Activated T-cell treated with anti-CD3 and anti-CD28 coated beads for 24 hours (primary cell): ENCODE measurements at regions not wholly inside any gene's neighbourhood (a gene's known extent, or its start where the extent isn't known, plus 50 kb on each side); places are given as distances from the start of the nearest gene placed in this dataset.
"Not testable (repeated sequence)": the region's sequence is repeated elsewhere in the genome, so short reads cannot be mapped to it uniquely, and the experiment has no call there.

Source experiments
- DNase-seq: peaks from one replicate; pipeline ENCODE4 v3.0.0-alpha.2; 2020; ENCODE audit warnings: low read depth

DNA sequence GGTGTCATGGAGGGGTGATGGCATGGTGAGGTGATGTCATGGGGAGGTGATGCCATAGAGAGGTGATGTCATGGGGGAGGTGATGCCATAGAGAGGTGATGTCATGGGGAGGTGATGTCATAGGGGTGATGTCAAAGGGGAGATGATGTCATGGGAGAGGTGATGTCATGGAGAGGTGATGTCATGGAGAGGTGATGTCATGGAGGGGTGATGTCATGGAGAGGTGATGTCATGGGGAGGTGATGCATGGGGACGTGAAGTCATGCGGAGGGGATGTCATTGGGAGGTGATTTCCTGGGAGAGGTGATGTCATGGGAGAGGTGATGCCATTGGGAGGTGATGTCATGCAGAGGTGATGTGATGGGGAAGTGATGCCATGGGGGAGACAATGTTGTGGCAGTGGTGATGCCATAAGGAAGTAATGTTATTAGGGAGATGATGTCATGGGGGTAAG, 92.1 kb upstream of the C1orf174 start:
- no peak for DNase-seq

DNA sequence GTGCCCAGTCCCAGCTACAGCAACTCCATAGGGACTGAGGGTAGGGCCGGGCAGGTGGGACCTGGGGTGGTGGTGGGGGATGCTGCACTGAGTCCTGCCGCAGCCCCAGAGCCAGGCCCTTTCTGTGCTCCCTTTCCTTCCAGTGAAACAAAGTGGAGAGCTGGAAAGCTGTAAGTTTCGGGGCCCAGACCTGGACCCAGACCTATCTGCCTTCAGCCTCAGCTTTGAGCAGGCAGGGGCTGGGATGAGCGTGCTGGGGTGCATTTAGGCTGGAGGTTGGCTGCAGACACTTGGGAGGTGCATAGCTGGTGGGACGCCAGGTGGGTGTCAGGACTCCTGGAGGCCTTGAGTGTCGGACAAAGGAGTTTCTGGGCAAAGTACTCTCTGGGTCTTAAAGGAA, 92.7 kb upstream of the C1orf174 start:
- no peak for DNase-seq

DNA sequence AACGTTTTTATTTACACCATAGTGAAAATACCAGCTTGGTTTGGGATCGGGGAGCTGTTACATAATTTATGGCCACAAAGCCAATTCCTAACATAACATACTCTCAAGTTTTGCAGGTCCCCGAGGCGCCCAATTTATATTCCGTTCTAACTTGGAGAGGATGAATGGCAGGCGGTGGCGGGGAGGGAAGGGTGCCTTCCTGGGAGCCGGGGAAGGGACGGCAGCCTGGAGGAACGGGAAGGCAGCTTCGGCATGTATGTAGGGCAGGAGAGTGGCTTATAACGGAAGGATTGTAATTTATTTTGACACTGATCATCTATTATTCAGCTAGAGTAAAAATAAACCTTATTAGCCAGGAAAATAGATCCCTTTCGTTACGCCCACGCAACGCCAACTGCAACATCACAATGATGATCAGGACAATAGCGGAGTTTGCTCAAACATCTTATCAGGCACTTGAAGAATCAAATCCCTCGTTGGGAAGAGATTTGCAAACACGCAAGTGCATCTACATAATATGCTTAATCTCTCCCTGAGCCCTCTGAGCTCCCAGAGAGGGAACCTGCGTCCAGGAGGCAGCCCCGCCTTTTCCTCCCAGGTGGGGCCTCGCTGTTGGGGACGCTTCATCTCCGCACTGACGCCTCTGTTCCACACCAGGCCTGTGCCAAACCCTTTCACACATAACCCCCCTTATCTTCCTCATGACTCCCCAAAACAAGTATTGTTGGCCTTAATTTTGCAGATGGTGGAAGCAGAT, 93.7 kb upstream of the C1orf174 start:
- no peak for DNase-seq

DNA sequence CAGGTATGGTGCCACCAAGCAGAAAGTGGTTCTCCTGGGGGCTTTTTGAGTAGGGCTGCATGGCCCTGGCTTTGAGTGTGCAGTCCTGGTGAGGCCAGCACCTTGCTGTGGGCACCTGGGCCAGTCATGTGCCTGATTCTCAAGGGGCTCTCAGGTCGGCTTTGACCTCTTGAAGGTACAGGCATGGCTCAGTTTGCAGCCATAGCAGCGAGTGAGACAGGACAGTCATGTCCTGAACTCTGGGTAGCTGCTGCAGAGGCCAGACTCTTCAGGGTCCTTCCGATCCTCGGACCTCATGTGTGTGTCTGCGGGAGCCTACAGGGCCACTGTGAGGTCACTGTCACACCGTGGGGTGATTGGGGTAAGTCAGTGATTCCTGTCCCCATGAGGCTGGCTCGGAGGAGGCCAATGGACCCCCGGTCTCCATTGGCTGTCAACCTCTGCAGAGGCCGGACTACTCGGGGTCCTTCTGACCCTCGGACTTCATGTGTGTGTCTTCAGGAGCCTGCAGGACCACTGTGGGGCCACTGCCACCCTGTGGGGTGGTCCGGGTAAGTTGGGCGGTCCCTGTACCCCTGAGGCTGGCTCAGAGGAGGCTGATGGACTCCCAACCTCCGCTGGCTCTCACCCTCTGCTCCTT, 95.2 kb upstream of the C1orf174 start:
- no peak for DNase-seq

DNA sequence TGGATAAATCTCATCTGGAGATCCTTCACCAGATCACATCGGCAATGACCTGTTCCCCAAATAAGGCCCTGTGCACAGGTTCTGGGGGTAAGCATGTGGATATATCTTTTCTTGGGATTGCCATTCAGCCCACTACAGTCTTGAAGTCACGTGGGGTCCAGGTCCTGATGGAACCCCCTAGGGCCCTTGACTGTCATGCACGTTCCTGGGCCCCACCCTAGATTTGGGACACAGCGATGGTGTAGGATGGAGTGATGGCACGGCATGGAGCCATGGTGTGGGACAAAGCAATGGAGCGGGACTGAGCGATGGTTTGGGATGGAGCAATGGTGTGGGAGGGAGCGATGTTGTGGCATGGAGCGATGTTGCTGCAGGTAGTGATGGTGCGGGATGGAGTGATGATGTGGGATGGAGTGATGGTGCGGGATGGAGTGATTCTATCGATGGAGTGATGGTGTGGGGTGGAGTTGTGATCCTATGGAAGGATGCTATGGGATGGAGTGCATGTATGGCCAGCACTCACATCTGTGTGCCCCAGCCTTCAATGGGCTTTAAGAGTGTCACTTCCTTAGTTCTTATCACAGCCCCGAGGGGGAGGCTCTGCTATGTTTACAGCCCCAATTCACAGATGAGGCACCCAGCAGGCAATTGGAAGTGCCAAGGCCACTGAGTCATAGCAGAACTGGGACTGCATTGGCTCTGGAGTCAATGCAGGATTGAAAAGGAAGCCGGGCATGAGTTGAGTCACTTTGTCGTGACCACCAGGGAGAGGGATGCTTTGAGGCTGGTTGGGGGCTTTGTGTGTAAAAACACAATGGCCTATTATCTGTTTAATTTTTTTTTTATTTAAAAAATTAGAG, 97.0 kb upstream of the C1orf174 start:
- DNase-seq, result no peak

DNA sequence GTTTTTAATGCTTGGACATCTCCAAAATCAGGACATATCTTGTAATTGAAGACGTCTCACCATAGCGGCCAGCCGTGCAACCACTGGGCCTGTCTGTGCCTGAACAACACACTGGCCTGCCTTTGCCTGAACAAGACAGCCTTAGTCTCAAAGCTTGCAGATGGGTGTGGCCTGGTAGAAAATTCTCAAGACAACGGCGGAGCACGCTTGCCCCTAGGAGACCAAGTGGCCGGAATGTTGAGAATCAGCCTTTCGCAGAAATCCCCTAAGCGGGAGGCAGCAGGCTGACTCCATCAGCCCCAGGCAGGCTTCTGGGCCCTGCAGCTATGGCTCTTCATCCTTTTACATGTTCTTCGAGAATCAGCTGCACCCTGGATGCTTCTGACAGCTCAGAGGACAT, 98.0 kb upstream of the C1orf174 start:
- DNase-seq, result no peak

DNA sequence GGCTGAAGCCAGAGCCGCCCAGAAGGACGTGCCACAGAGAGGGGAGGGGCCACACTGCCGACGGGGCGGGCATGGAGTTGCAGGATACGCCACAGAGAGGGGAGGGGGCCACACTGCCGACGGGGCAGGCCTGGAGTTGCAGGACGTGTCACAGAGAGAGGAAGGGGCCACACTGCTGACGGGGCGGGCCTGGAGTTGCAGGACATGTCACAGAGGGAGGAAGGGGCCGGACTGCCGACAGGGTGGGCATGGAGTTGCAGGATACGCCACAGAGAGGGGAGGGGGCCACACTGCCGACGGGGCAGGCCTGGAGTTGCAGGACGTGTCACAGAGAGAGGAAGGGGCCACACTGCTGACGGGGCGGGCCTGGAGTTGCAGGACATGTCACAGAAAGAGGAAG, 99.4 kb upstream of the C1orf174 start:
- DNase-seq, result not testable (repeated sequence)

DNA sequence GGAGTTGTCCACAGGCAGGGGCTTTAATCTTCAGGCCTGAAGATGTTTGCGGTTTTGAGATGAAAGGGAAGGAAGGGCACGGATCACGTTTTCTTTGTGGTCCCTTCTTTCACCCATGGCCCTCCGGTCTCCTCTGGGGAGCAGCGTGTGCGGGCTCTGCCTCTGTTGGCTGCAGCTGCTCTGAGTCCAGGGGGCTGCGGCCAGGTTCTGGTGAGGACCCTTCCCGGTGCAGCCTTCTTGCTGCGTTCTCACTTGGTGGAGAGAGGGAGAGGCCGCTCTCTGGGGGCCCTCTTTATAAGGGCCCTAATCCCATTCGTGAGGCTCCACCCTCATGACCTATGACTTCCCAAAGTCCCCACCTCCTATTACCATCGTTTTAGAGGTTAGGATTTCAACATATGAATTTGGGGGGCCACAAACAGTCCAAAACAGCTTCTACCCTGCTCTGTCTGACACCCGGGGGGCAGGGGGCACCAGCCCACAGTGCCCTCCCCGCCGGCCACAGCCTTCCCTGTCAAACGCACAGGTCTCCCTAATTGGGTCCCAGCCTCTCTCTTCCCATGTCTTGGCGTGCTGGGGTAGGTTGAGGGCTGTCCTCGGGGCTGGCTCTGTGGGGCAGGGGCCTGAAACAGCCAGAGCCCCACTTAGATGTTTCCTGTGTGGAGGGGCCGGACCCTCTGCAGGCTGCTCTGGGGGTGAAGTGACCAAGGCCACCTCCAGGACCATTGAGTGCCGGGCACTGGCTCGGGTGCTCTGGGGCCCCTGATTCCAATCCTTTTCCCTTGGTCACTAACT, 100.1 kb upstream of the C1orf174 start:
- no peak for DNase-seq

DNA sequence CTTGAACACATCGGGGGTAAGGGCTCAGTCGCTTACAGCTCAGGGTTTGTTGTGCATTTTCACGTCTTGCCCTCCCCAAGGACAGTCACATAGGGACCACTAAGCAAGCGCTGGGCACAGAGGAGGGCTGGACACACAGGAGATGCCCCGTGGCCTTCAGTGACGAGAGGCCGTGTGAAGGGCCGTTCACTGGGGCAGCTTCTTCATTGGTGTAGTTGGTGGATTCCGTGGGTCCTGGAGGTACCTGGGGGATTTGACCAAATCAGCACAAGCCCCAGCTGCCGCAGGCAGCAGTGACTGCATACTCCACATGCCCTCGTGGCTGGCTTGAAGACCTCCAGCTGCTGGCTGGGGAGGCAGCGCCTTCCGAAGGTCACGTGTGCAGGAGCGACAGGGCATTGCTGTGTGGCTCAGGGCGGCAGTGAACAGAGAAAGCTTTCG, 100.8 kb upstream of the C1orf174 start:
- DNase-seq, result no peak

DNA sequence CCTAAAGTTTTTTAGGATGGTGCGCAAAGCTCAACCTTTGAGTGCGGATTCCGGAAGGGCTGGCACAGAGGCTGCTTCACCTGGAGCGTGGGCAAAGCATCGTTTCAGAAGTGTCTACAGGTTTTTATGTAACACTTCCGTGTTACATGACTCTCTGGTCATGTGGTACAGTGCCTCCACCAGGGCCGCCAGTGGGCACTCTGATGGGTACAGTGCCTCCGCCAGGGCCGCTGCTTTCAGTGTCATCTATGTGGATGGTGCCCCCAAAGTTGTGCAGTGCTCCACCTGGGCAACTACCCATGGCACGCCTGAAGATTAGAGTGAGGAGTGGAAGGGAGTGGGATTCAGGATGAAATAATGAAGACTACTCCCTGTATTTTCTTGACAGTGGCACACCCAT, 101.4 kb upstream of the C1orf174 start:
- no peak for DNase-seq

DNA sequence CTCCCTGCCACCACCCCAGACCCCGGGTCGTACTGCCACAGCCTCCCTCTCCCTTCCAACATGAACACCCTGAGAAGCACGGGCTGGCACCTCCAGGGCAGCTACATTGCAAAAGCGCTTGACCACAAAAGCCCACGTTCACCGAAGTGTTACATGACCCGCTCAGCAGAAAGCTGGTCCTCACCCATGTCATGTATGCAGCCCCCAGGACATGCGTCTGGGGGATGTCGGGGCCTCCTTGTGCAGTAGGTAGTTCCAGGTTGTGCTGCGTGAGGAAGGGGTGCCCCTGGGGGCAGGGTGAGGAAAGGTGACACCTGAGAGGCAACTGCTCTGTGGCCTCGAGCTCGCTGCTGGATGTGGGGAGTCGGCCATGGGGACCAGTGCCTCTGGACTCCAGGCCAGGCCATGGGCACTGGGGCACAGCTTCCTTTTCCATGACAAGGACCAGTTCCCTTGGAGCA, 102.0 kb upstream of the C1orf174 start:
- DNase-seq, result no peak

DNA sequence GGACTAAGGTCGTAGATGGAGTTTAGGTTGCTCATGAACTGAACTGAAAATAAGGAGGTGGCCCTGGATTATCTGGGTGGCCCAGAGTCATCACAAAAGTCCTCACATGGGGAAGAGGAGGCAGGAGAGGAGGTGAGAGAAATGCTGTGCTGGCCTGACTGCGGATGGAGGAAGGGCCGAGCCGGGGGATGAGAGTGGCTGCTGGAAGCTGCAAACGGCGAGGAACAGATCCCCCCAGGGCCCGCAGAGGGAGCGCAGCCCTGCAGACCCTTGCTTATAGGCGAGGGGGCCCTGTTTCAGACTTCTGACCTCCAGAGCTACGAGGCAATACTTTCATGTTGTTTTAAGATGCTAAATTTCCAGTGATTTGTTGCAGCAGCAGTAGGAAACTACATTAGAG, 102.7 kb upstream of the C1orf174 start:
- no peak for DNase-seq

DNA sequence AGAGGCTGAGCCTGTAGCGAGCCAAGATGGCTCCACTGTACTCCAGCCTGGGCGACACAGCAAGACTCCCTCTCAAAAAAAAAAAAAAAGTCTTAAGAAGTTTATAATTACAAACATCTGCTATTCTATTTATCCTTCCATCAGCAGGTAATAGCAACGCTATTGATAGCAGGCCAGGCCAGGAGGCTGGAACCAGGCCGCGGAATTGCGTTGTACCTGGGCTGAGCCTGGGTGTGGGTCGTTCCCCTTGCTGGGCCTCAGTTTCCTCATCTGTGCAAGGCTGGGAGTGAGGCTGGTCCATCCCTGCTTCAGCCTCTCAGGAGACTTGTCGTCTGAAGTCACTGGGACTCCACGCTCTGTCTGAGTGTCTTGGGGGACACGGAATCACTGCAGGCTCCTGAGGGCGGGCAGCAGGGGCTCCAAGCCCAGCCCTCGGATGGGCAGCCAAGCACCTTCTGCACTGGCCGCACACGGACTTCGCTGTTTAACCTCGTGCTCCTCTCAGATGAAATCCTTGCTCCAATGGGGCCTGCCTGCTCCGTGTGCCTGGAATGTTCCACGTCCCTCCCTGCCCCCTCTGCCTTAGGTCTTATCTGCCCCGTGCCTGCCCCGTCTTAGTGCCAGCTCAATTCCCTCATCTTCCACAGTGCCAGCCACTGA, 103.9 kb upstream of the C1orf174 start:
- DNase-seq, result no peak

DNA sequence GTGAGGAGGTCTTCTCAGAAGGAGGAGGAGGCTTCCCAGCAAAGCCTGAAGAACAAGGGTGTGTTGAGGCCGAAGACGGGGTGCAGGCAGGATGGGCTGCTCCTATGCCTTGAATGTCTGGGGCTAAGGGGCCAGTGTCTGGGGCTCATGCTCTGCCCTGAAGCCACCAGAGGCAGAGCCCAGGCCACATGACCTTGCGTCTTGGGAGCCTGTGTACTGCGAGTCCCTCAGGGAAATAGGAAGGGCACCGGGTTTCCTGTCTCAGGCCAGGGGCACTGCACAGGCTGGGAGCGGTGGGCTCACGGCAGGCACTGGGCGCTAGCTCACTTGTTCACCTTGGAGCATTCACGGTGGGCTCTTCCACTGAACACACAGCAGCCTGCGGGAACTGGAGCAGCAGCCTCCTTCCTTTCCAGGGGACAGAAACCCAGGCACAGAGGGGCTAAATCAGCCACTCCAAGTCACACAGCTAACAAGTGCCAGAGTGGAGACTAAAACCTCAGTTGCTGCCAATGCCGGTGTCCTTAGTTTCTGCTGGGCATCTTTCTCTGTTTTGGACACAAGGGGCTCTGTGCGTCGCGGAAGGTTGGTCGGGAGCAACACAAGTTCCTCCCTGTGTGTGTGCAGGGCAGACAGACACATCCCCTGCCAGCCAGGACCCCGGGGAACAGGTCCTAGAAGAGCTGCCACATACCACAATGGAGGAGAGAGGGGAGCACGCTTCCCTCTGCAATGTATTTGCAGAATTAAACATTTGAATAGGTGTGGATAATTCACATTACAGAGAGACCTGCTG, 104.8 kb upstream of the C1orf174 start:
- DNase-seq, result no peak

DNA sequence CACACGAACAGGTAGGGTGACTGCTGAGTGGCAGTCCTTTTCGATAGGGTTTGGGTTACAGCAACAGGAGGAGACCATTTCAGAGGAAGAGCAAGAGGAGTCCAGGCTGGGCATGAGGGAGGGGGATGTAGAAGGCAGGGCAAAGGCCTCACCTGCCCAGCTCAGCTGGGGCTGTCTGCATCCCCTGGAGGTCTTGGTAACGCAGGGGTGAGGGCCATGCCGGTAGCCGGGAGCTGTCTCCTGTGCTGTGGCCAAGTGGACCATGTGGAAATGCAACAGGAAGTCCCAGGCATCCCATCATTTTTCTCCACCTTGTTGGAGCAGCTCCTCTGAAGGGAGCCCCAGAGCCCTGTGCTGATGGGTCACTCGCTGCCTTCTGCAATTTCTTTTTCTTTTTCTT, 105.4 kb upstream of the C1orf174 start:
- DNase-seq, result no peak

DNA sequence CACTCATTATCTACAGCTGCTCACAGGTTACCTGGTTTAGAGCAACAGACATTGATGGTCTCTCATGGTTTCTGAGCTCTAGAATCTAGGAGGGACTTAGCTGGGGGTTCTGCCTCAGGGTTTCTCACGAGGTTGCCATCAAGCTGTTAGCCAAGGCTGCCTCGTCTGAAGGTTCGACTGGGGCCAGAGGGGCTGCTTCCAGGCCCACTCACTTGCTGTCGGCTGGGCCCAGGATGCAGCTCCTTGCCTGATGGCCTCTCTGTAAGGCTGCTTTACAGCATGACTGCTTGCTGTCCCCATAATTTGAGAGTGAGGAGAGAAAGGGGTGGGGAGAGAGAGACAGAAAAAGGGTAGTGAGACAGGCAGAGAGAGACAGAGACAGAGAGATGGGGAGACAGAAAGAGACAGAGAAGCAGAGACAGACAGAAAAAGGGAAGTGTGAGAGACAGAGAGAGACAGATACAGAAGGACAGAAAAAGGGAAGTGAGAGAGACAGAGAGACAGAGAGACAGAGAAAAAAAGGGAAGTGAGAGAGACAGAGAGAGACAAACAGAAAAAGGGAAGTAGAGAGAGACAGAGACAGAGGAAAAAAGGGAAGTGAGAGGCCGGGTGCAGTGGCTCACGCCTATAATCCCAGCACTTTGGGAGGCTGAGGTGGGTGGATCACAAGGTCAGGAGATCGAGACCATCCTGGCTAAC, 106.8 kb upstream of the C1orf174 start:
- DNase-seq, result no peak

DNA sequence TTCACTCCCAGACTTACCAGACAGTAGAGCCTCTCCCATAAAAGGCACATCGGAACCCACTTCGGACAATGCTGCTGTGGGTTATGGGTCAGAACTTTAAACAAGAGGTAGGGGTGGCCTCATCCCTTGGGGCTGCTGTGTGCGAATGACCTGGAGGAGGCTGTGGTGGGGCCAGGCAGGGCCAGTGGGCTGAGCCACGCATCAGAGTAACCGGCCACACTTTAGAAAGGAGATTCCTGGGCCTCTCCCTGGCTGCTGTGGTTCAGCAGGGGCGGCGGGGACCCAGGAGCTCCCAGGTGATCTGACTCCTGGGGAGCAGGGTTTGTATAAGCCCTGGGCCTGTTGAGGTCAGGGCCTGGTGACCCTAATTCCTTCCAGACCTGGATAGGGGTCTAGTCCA, 110.2 kb upstream of the C1orf174 start:
- DNase-seq, result no peak

DNA sequence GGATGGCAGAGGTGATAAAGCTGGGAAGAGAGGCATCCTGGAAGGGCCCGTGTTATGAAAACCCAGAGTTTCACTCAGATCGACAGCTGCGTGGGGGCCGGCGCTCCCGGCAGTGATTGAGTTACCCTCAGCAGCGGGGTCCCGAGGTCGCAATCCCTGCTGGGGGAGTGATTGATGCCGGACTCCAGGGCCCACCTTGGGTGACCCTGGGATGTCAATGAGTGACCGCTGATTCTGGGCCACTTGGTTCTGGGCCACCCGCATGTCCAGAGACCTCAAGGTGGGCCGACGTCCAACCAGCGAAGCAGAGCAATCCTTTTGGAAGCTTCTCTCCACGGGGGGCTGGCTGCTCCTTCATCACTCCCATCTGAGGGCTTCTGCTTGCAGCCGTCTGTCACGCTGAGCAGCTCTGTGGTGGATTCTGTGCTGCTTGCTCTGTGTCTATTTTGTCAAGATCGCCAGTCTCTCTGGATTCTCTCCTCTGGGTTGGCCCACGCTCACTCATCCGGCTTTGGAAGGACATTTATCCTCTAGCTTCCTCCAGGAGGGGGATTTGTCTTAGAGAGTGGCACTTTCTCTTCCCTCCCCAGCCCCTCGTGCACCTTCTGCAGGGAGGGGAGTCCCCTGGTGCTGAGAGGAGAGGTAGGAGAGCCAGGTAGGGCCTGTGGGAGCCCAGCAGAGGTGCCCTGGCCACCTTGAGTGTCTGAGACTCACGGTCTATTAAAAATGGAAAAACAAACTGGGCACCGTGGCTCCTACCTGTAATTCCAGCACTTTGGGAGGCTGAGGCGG, 110.9 kb upstream of the C1orf174 start:
- DNase-seq, result no peak
